ENCODE measurements at regions not wholly inside any gene's neighbourhood (a gene's known extent, or its start where the extent isn't known, plus 50 kb on each side); places are given as distances from the start of the nearest gene placed in this dataset.
A peak's percentile ranks its signal among the peaks of the same experiment; 100 is the strongest.
"Not testable (repeated sequence)": the region's sequence is repeated elsewhere in the genome, so short reads cannot be mapped to it uniquely, and the experiment has no call there.

DNA sequence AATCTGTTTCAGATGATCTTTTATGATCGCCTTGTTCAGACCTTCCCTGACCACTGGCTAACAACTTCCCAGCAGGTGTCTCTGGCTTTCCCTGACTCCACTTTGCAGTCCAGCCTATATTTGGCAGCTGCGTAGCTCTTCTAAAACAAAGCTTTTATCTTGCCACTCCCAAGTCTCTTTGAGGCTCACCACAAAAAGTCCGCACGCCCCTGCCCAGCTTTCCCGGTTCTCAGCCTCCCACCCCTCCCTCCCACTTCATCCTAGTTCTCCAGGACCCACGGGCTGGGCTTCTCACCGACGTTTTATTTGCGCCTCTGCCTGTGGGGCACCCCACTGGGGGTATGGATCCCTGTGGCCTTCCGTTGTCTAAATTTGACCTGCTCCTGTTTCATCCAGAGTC lies 58.9 kb upstream of the USP6NL start:
- intact Hi-C loops (cut with DNase I): no loop called here
- no peak for DNase-seq (ENCODE audit: low spot score)

DNA sequence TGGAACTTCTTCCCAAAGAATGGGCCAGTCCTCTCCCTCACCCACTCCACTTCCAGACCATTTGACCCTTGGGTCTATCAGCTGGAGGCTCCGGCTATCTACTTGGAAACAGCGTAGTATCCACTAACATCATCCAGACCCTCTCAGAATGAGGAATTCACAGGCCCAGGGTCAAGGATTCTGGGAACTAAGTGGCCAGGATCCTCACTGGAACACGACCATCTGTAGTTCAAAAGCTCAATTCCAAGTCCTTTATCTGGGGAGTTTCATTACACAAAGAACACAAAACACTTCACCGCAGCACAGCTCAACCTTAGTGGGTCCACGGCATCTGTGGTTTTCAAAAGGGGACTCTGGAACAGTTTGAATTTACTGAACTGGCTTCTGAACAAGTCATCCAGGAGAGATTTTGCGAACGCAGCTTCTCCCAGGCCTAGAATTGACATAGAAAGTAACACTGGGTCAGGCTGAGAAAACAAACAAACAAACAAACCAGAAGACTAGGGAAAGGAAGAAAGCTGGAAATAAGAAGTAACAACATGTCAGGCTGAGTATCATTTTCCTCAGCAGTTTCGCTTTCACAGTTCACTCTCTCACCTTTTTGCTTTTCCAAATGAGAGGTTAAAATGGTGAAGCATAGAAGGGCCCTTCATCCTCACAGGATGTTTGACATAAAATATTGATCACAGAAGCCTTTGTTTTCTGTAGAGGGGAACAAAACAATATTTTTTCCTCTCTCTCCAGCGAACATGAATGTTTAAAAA lies 57.6 kb upstream of the USP6NL start:
- intact Hi-C loops (cut with DNase I): no loop called here
- DNase-seq (ENCODE audit: low spot score): no peak

DNA sequence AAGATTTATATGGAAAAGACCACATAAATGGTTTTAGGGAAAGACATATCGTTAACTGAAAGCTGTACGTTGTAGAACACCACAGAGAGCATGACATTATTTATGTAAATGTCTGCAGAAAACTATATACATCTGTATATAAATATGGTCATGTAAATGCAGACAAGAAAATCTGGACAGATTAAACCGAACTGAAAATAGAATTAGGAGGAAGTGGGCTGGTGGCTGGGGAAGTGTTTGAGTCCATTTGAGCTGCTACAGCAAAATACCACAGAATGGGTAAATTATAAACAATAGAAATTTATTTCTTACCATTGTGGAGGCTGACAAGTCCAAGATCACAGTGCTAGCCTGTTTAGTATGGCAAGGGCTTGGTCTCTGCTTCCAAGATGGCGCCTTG lies 56.3 kb upstream of the USP6NL start:
- DNase-seq (ENCODE audit: low spot score): peak; percentile 9
- intact Hi-C loops (cut with DNase I): no loop called here

DNA sequence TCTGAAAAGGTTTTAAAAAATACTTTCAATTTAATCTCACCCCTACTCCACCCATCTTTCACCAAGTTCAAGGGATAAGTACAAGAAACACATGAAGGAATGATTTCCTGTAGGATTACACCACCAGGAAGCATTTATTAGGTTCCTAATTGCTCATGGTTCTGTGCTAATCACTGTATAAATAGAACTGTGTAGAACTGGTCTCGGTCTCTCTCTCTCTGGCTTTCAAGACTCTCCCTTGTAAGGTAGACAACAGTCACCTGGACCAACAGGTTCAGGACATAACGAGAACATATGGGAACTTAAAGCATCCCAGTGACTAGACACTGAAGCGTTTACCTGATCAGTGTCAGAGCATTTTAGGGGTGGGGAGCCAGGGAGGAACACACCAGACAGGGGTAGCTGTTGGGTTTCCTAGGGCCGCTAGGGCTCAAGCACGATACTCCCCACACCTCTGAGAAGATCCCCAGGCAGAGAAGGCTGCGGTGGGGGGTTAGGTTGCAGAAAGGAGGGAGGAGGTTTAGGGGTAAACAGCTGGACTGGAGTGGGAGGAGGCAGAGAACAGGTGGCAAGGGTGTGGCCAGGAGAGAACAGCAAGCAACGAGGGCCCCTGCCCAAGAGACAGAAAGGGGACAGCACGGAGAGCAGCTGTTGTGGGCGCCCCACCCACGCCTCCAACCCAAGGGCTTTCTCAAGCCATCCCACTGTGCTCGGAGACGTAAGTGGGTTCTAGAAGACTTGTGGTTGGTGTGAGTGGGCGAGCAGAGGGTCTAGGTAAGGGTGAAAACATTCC lies 52.5 kb upstream of the USP6NL start:
- intact Hi-C loops (cut with DNase I): no loop called here

DNA sequence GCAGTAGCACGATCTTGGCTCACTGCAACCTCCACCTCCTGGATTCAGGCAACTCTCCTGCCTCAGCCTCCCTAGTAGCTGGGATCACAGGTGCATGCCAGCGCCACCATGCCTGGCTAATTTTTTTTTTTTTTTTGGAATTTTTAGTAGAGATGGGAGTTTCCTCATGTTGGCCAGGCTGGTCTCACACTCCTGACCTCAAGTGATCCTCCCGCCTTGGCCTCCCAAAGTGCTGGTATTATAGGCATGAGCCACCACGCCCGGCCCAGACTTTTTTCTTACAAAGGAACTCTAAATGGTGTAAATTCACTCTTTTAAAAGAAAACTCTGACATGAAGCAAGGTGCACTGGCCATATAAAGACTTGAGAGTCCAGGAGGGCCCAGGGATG lies 51.7 kb upstream of the USP6NL start:
- peak; percentile 36 for DNase-seq (ENCODE audit: low spot score)
- intact Hi-C loops (cut with DNase I): not testable (repeated sequence)

More for the DNA sequence above, 52.5 kb upstream of the USP6NL start:
- DNase-seq (ENCODE audit: low spot score): peak; percentile 55

DNA sequence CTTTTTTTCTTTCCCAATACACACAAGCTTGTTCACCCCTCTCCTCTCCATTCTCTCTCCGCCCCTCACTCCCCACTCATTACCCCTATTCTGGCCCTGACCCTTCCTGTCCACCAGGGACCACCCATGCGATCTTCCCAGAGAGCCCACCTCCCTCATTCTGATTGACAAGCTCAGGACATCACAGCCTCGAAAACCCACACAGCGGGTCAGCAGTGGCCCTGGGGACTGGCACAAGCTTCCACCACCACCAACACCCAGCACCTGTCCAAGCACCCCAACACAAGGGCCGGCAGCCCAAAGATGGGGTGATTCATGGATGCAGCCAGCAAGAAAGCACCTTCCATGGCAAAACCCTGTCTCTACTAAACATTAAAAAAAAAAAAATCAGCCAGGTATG lies 50.0 kb upstream of the USP6NL start:
- DNase-seq (ENCODE audit: low spot score): no peak
- intact Hi-C loops (cut with DNase I): no loop called here

All from posterior vena cava (tissue), 2 donors.